ENCODE measurements at regions not wholly inside any gene's neighbourhood (a gene's known extent, or its start where the extent isn't known, plus 50 kb on each side); places are given as distances from the start of the nearest gene placed in this dataset.

- no peaks in the 10 kb centered on the region for H3K36me3 ChIP-seq
- H3K27ac ChIP-seq (replicated peaks in 1 of 4), result no peak overlapping the region
- intact Hi-C loops (cut with DNase I), result no loop called here
- no peak for DNase-seq (ENCODE audit: extremely low spot score)
- 39% methylated on average over 2 of the region's 2 CpGs for WGBS
- H3K9me3 ChIP-seq, result no peaks in the 10 kb centered on the region
- no peak for TF ChIP-seq POLR2A (IDR thresholded peaks at IDR 0.05; ENCODE audit: low read depth)
- TF ChIP-seq CTCF (IDR thresholded peaks at IDR 0.05), result no peak
- TF ChIP-seq POLR2AphosphoS5 (IDR thresholded peaks at IDR 0.05), result no peak
- no peak for TF ChIP-seq EP300 (IDR thresholded peaks at IDR 0.05)
- no peaks in the 10 kb centered on the region for H3K27me3 ChIP-seq
- no peaks in the 10 kb centered on the region for H3K4me1 ChIP-seq
- no peak overlapping the region for H3K4me3 ChIP-seq
These were observed 265.9 kb downstream of the TRIM36 start for GRCh38 chr5:114903767-114904166.

GRCh38 chr5:114898602-114899001 lies 271.1 kb downstream of the TRIM36 start:
- no peak for DNase-seq (ENCODE audit: extremely low spot score)
- Histone ChIP-seq H3K4me3 (no peak overlapping the region), H3K4me1 (no peaks in the 10 kb centered on the region), H3K9me3 (no peaks in the 10 kb centered on the region), H3K27me3 (no peaks in the 10 kb centered on the region), H3K27ac (replicated peaks in 1 of 4) (no peak overlapping the region), H3K36me3 (no peaks in the 10 kb centered on the region)
- intact Hi-C loops (cut with DNase I), result no loop called here
- 76% methylated on average over 2 of the region's 2 CpGs for WGBS
- TF ChIP-seq POLR2AphosphoS5 (IDR thresholded peaks at IDR 0.05), result no peak
- no peak for TF ChIP-seq EP300 (IDR thresholded peaks at IDR 0.05)
- TF ChIP-seq POLR2A (IDR thresholded peaks at IDR 0.05; ENCODE audit: low read depth), result no peak
- TF ChIP-seq CTCF (IDR thresholded peaks at IDR 0.05), result no peak

GRCh38 chr5:114883675-114884074 lies 286.0 kb downstream of the TRIM36 start:
- Histone ChIP-seq H3K4me3 (no peak overlapping the region), H3K27ac (replicated peaks in 1 of 4) (no peak overlapping the region), H3K4me1 (no peaks in the 10 kb centered on the region), H3K27me3 (no peaks in the 10 kb centered on the region), H3K36me3 (no peaks in the 10 kb centered on the region), H3K9me3 (peaks cover 0 to 6% (median 0%) of the 10 kb centered on the region in 4 donors)
- intact Hi-C loops (cut with DNase I), result no loop called here
- WGBS, result 63% methylated on average over 2 of the region's 2 CpGs
- TF ChIP-seq POLR2AphosphoS5 (IDR thresholded peaks at IDR 0.05) (no peak), POLR2A (IDR thresholded peaks at IDR 0.05; ENCODE audit: low read depth) (no peak), CTCF (IDR thresholded peaks at IDR 0.05) (no peak), EP300 (IDR thresholded peaks at IDR 0.05) (no peak)
- DNase-seq (ENCODE audit: extremely low spot score), result no peak

- Histone ChIP-seq H3K9me3 (peaks cover 0 to 5% (median 0%) of the 10 kb centered on the region in 4 donors), H3K4me1 (peaks cover 0 to 7% (median 0%) of the 10 kb centered on the region in 4 donors), H3K27ac (replicated peaks in 1 of 4) (no peak overlapping the region), H3K36me3 (no peaks in the 10 kb centered on the region), H3K27me3 (no peaks in the 10 kb centered on the region), H3K4me3 (no peak overlapping the region)
- intact Hi-C loops (cut with DNase I), result no loop called here
- TF ChIP-seq POLR2A (IDR thresholded peaks at IDR 0.05; ENCODE audit: low read depth) (no peak), EP300 (IDR thresholded peaks at IDR 0.05) (no peak), POLR2AphosphoS5 (IDR thresholded peaks at IDR 0.05) (no peak), CTCF (IDR thresholded peaks at IDR 0.05) (no peak)
- no peak for DNase-seq (ENCODE audit: extremely low spot score)
These were observed 310.3 kb downstream of the TRIM36 start for GRCh38 chr5:114859438-114859735.

GRCh38 chr5:114858665-114859437 lies 310.9 kb downstream of the TRIM36 start:
- no peak for DNase-seq (ENCODE audit: extremely low spot score)
- TF ChIP-seq POLR2A (IDR thresholded peaks at IDR 0.05; ENCODE audit: low read depth), result no peak
- TF ChIP-seq EP300 (IDR thresholded peaks at IDR 0.05), result no peak
- TF ChIP-seq CTCF (IDR thresholded peaks at IDR 0.05), result no peak
- TF ChIP-seq POLR2AphosphoS5 (IDR thresholded peaks at IDR 0.05), result no peak
- Histone ChIP-seq H3K4me3 (no peak overlapping the region), H3K27ac (replicated peaks in 1 of 4) (no peak overlapping the region), H3K4me1 (peaks cover 0 to 7% (median 0%) of the 10 kb centered on the region in 4 donors), H3K36me3 (no peaks in the 10 kb centered on the region), H3K9me3 (peaks cover 0 to under 1% (median 0%) of the 10 kb centered on the region in 4 donors), H3K27me3 (no peaks in the 10 kb centered on the region)
- 59% methylated on average over 7 of the region's 7 CpGs for WGBS
- intact Hi-C loops (cut with DNase I), result no loop called here

Data from esophagus muscularis mucosa (tissue), 4 donors.